Skeletal muscle cell (primary cell): ENCODE measurements at regions not wholly inside any gene's neighbourhood (a gene's known extent, or its start where the extent isn't known, plus 50 kb on each side); places are given as distances from the start of the nearest gene placed in this dataset.

ENCODE experiments used
- DNase-seq: peaks from one replicate; pipeline ENCODE4 v3.0.0-alpha.2; 2010; ENCODE audit warnings: low read depth
- H3K4me3 ChIP-seq: 2 replicates; pipeline ENCODE4 v1.5.1; 2011; ENCODE audit warnings: low read depth, mild to moderate bottlenecking, control low read depth, low read length, moderate library complexity

DNA sequence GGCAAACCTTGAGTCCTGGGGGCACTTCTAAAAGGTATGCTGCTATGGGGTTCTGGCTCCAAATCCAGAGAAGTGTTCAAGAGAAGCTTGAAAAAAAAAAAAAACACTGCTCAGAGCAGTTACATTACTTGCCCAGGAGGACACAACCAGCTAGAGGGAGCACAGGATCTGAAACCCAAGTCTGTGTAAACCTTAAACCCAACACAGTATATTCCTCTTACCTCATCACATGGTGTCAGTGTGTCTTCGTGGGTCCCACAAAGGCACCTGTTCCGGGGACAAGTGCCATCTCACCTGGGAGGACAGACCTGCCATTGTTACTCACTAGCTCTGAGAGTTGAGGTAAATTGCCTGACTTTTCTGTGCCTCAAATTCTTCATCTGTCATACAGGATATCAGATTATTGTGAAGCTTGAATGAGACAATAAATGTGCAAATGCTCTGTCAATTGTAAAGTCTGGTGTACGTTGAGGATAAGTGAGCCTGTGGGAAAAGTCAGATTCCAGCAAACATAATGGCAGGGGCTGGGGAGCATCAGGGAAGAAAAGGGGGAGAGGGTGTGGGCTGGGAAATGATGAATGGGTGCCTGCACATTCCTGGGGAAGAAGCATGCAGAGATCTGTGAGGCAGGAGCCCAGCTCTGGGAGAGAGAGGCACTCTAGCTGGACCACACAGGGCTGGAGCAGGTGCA, 170.4 kb upstream of the ZC3H12A start:
- DNase-seq, result no peak
- no peak overlapping the region for H3K4me3 ChIP-seq

DNA sequence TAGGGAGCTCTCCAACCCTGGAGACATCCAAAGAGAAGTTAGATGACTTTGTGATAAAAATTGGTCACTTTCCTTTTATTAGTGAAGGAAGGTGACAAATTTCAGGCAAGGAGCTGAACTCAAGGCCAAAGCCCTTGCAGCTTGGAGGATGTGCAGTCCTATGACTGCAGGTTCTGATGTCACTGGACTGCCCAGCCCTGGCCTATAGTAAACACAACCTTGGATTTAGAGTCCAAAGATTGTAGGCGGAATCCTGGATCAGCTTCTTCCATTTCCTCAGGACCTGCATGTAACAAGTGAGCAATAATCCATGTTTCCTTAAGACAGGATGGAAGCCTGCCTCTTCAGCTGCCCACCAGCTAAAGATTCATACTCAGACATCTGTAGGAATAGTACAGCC, 169.3 kb upstream of the ZC3H12A start:
- no peak for DNase-seq
- H3K4me3 ChIP-seq, result no peak overlapping the region

GRCh38 chr1:37305841-37306240, 168.5 kb upstream of the ZC3H12A start:
- no peak for DNase-seq
- no peak overlapping the region for H3K4me3 ChIP-seq

- no peak for DNase-seq
- no peak overlapping the region for H3K4me3 ChIP-seq
Observed at GRCh38 chr1:37306461-37306860, 167.9 kb upstream of the ZC3H12A start.

GRCh38 chr1:37306871-37307270, 167.5 kb upstream of the ZC3H12A start:
- no peak overlapping the region for H3K4me3 ChIP-seq
- DNase-seq, result no peak

DNA sequence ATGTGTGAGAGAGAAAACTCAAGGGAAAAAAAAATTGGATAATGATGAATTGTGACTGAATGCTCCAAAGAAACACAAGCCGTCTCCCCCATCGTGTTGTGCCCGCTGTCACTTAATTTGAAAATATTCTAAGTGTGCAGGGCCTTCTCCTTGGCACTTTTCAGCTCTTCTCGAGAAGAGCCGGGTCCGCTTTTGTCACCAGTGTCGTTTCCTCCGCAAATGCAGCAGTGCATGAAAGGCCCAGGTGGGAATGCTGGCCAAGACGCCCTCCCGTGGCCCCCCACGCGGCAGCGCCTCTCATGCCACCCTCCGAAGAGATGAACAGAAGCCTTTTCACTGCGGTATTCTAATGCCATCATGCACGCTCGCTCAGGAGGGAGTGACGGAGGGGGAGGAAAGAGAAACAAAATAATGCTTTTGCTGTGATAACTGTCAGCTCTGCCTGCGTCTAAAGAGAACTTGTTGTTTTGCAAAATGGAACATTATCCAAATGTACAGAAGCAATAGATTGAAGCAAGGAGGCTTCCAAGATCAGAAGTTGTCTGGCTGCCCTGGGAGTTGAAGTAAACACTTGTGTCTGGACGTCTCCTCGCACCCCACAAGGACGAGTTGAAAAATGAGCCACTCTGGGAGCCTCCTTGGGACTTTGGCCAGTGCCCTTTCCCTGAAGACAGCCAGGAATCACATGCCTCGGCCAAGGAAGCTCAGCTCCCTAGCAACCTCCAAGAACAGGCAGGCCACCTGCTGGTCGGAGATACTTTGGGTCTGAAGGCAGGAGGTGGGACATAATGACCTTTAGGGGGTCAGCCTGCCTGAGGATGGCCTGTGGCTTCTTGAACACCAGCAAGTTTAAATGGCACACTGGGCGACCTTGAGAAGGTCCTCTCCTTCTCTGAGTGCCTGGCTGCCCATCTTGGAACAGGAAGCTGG, 166.1 kb upstream of the ZC3H12A start:
- DNase-seq, result no peak
- no peak overlapping the region for H3K4me3 ChIP-seq

DNA sequence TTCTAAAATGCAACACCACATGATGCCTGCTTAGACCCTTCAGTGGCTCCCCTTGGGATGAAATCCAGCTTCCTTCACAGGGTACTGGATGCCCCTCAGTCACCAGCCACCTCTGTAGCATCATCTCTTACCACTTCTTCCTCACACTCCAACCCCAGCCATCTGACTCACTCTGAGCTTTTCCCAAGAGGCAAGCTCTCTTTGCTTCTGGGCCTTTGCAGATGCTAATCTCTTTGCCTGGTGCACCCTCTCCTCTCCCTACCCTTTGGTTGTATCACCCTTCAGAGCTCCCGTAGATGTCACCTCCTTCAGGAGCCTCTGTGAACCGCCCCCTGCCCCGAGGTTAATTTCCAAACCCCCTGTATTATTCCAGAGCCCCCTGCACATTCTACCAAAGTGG, 164.8 kb upstream of the ZC3H12A start:
- H3K4me3 ChIP-seq, result no peak overlapping the region
- DNase-seq, result no peak

DNA sequence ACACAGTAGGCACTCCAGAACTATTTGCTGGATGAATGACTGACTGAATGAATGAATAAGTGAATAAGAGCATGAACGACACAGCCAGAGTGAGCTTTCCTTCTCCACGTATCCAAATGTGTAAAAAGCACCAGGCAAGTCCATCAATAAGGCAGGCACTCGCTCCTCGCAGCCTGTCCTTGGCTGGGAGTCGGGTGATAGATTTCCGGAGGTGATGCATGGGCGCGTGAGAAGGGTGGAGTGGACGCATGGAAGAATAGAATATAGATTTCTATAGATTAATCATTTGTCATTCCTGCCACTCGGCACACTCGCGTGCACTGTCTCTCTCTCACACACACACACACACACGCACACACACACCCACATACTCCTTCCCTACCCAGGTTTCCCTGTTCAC, 164.3 kb upstream of the ZC3H12A start:
- no peak for DNase-seq

GRCh38 chr1:37315371-37315846, 159.0 kb upstream of the ZC3H12A start:
- no peak for DNase-seq
- H3K4me3 ChIP-seq, result no peak overlapping the region

More for the DNA sequence above, 164.3 kb upstream of the ZC3H12A start:
- no peak overlapping the region for H3K4me3 ChIP-seq

GRCh38 chr1:37317870-37318467, 156.4 kb upstream of the ZC3H12A start:
- DNase-seq, result no peak
- no peak overlapping the region for H3K4me3 ChIP-seq

GRCh38 chr1:37318490-37318889, 155.9 kb upstream of the ZC3H12A start:
- no peak overlapping the region for H3K4me3 ChIP-seq
- no peak for DNase-seq

DNA sequence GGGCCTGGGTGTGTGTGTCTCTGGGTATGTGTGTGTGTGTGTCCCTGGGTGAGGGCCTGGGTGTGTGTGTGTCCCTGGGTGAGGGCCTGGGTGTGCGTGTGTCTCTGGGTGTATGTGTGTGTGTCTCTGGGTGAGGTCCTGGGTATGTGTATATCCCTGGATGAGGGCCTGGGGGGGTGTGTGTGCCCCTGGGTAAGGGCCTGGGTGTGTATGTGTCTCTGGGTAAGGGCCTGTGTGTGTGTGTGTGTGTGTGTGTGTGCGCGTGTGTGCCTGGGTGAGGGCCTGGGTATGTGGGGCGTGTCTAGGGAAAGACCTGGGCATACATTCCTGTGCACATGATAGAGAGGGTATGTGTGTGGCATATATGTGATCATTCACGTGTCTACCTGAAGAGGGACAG, 155.1 kb upstream of the ZC3H12A start:
- H3K4me3 ChIP-seq, result no peak overlapping the region
- DNase-seq, result no peak

- no peak for DNase-seq
- H3K4me3 ChIP-seq, result no peak overlapping the region
Observed at GRCh38 chr1:37323486-37324377, 150.6 kb upstream of the ZC3H12A start.

GRCh38 chr1:37325010-37325409, 149.4 kb upstream of the ZC3H12A start:
- H3K4me3 ChIP-seq, result no peak overlapping the region
- no peak for DNase-seq

DNA sequence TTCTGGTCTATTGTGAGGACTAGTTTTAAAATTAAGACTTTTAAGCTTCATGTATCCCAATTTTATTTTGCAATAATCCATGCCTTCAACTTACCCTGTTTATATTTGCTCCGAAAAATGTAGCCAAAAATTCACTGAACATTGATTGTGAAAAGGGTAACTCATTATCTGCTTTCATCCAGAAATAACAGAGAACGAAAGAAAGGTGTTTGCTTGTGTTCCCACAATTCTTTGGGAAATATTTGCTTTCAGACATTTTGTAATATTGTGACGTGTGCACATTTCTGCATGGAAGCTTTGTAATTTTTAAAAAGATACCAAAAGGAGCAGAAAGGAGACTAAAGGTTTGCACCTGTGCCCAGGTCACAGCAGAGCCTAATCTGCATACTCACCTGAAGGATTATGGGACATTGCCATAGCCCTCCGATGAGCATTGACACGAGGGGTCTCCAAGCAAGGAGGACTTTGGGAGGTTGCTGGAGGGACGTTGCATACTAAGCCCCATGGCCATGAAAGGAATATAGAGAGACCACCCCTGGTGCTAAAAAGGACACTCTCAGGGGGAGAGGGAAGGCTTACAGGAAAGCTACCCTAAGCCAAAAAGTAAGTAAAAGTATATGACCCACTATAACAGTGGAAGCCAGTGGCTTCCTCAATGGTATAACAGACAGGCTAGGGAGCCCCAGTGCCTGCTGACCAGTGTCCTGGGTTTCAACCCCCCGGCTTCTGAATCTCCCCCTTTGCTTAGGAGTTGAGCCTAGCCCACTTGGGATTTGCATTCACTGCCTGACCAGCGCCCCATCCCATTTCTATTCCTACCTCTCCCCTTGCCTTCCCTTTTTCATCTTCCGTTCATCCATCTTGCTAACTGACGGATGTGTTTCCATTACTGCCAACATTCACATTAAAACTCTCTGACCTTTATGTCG, 148.6 kb upstream of the ZC3H12A start:
- H3K4me3 ChIP-seq, result no peak overlapping the region
- DNase-seq, result no peak

- DNase-seq, result no peak
Observed at GRCh38 chr1:37332126-37332525, 142.3 kb upstream of the ZC3H12A start.

DNA sequence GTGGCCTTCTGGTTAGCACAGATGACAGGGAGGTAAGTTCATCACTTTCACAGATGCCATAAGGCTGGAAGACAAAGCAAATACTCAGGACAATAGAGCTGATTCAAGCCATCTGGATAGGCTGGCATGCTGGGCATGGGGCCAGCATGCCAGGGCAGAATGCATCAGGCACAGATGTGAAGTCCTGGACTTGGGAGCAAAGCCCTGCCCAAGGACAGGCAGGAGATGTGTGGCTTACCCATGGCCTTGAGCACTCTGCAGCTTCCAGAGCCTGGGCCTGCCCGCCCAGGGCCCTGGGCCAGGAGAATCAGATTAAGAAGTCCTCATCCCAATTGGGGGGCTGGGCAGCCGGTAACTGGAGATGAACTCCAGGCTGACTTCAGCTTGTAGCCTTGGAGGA, 135.7 kb upstream of the ZC3H12A start:
- DNase-seq, result no peak
- no peak overlapping the region for H3K4me3 ChIP-seq

More at GRCh38 chr1:37332126-37332525, 142.3 kb upstream of the ZC3H12A start:
- H3K4me3 ChIP-seq, result no peak overlapping the region

DNA sequence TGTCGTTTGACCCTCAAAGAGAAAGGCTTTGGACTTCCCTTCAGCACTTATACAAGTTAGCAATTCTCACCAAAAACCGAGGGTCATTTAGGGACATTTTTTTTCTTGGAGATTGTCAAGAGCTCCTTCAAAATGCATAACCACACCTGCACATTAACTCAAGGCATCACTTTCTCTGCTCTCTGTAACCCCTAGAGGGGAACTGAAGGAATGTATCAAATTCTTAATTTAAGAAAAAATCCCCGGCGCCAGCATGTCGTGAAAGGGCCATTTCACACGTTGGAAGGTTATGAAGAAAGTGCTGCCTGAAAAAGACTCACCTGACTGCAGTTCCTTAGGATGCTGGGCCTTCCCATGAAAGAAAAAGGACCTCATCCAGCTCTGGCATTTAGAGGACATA, 131.6 kb upstream of the ZC3H12A start:
- H3K4me3 ChIP-seq, result no peak overlapping the region
- no peak for DNase-seq
